Gastrocnemius medialis (tissue), 4 donors: ENCODE measurements at regions not wholly inside any gene's neighbourhood (a gene's known extent, or its start where the extent isn't known, plus 50 kb on each side); places are given as distances from the start of the nearest gene placed in this dataset.

Source experiments
- POLR2A ChIP-seq, 2 donors: fragments of 450-650 bp; IDR thresholded peaks; one replicate each; pipeline ENCODE4 v1.6.1; 2017; ENCODE audit warnings: antibody characterized with exemption in 2 of 2, mild to moderate bottlenecking in 2 of 2, moderate library complexity in 2 of 2
- TF ChIP-seq, protein P1 (sequence below), 5 experiments: fragments of 450-650 bp in 3 of 5; fragments of 200-600 bp in 2 of 5; sonication (generic) in 2 of 5; IDR thresholded peaks in 4 of 5; conservative IDR thresholded peaks in 1 of 5; 1 replicate in 4 of 5; 2 replicates in 1 of 5; pipeline ENCODE4 v1.5.1; 2016 to 2019; ENCODE audit warnings: antibody characterized with exemption in 5 of 5, mild to moderate bottlenecking in 3 of 5, moderate library complexity in 3 of 5

DNA sequence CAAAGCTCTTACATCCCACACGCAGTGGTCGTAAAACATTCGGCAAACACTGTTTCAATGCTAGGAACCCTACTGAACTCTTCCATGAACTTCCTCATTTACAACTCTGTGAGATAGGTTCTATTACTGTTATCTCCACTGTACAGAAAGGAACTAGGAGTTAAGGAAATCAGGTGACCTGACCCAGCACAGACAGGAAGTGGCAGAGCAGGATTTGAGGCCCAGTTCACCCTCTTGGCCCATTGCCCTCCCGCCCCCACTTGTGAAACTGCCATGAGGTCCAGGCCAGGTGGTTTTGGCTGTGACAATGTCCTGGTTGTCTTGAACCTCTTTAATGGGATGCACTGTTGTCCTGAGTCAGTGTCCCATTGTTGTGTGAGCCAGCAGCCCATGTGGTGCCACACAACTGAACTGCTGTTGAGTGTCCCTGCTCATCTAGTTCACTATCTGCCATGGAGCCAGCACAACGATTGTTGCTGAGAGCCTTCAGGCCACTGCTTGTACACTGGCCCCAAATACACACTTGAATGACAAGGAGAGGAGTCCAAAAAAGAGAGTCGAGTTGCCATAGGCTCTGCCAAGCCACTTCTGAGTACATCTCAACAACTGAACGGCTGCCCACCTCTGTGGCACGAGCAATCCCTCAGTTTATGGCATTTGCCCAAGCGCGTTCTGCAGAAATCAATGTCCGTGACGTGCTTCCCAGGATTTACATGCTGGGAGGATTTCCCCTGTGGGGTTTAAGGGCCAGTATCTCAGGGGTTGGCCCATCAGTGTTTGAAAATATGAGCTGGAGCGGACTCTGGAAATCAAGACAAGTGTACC, 484.6 kb downstream of the TSHZ3 start:
- TF ChIP-seq POLR2A (IDR thresholded peaks at IDR 0.05) = no peak
- TF ChIP-seq, protein P1, sequence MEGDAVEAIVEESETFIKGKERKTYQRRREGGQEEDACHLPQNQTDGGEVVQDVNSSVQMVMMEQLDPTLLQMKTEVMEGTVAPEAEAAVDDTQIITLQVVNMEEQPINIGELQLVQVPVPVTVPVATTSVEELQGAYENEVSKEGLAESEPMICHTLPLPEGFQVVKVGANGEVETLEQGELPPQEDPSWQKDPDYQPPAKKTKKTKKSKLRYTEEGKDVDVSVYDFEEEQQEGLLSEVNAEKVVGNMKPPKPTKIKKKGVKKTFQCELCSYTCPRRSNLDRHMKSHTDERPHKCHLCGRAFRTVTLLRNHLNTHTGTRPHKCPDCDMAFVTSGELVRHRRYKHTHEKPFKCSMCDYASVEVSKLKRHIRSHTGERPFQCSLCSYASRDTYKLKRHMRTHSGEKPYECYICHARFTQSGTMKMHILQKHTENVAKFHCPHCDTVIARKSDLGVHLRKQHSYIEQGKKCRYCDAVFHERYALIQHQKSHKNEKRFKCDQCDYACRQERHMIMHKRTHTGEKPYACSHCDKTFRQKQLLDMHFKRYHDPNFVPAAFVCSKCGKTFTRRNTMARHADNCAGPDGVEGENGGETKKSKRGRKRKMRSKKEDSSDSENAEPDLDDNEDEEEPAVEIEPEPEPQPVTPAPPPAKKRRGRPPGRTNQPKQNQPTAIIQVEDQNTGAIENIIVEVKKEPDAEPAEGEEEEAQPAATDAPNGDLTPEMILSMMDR (IDR thresholded peaks at IDR 0.05 in 4 of 5, conservative IDR thresholded peaks at IDR 0.05 in 1 of 5) = no peak
